H1 (cell line): ENCODE measurements at regions not wholly inside any gene's neighbourhood (a gene's known extent, or its start where the extent isn't known, plus 50 kb on each side); places are given as distances from the start of the nearest gene placed in this dataset.

ENCODE experiments used
- CTBP2 ChIP-seq: IDR thresholded peaks from 2 replicates; pipeline ENCODE4 v1.7.0; 2011; ENCODE audit warnings: borderline replicate concordance, mild to moderate bottlenecking, moderate library complexity, mixed read lengths, low read length; ENCODE audit not compliant: insufficient read depth, insufficient read length
- E2F6 ChIP-seq: IDR thresholded peaks from 2 replicates; pipeline ENCODE4 v1.6.1; 2012; ENCODE audit warnings: inconsistent platforms
- EP300 ChIP-seq, 2 experiments: IDR thresholded peaks; 1 replicate in 1 of 2; 2 replicates in 1 of 2; pipeline ENCODE4 v1.6.1; 2011 to 2012; ENCODE audit warnings: low read depth in 2 of 2, low read length in 2 of 2, mild to moderate bottlenecking in 2 of 2, borderline replicate concordance in 1 of 2, inconsistent platforms in 1 of 2, moderate library complexity in 1 of 2
- PHF8 ChIP-seq: fragments of 200-600 bp; sonication (generic); conservative IDR thresholded peaks from 2 replicates; pipeline ENCODE4 v1.7.1; 2012; ENCODE audit warnings: low read depth, mild to moderate bottlenecking, inconsistent platforms, low read length, moderate library complexity
- RXRA ChIP-seq: IDR thresholded peaks from 2 replicates; pipeline ENCODE4 v1.6.1; 2011; ENCODE audit warnings: low read depth, mild to moderate bottlenecking, low read length, moderate library complexity; ENCODE audit not compliant: insufficient read depth
- SUZ12 ChIP-seq: fragments of 200-600 bp; sonication (generic); IDR thresholded peaks from 2 replicates; pipeline ENCODE4 v1.6.1; 2012; ENCODE audit warnings: mild to moderate bottlenecking, inconsistent platforms, low read length, moderate library complexity, mixed read lengths
- TF ChIP-seq, protein P1 (sequence below): IDR thresholded peaks from 2 replicates; pipeline ENCODE4 v1.6.1; 2012; ENCODE audit warnings: inconsistent platforms

GRCh38 chr22:49433717-49434611 is 393.7 kb downstream of the BRD1 start (continued):
- TF ChIP-seq, protein P1, sequence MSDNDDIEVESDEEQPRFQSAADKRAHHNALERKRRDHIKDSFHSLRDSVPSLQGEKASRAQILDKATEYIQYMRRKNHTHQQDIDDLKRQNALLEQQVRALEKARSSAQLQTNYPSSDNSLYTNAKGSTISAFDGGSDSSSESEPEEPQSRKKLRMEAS: peak; percentile 41; the same call in 1 of the 2 replicates
- TF ChIP-seq CTBP2: no peak
- no peak for TF ChIP-seq RXRA
- TF ChIP-seq SUZ12: no peak
- TF ChIP-seq E2F6: peak; percentile 43; the same call in 1 of the 2 replicates
- TF ChIP-seq PHF8: no peak
- TF ChIP-seq EP300 (IDR thresholded peaks at IDR 0.05; ENCODE audit: borderline replicate concordance in 1 of 2, low read depth in 2 of 2, low read length in 2 of 2): no peak
